ENCODE measurements at regions not wholly inside any gene's neighbourhood (a gene's known extent, or its start where the extent isn't known, plus 50 kb on each side); places are given as distances from the start of the nearest gene placed in this dataset.
"Not testable (repeated sequence)": the region's sequence is repeated elsewhere in the genome, so short reads cannot be mapped to it uniquely, and the experiment has no call there.

DNA sequence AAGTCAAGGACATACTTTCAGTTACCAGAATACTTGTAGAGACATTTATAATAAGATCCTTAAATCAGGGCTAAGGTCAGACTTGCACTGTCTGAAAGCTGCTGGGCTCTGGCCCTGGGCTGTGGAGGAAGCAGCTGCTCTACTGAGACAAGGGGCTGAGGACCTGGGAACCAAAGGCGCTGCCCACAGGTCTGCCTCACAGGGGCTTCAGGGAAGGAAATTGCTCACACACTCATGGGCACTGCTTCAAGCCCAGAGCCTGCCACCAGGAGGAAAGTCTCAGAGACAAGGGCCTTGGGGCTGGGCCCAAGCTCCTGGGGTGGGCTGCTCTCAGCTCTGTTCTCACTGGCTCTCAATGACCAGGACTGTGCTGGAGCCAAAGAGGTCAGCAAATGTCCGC lies 614.1 kb downstream of the RPIA start:
- not testable (repeated sequence) for DNase-seq (ENCODE audit: low read depth)

GRCh38 chr2:89306869-89307637 lies 615.6 kb downstream of the RPIA start:
- DNase-seq (ENCODE audit: low read depth) = not testable (repeated sequence)

DNA sequence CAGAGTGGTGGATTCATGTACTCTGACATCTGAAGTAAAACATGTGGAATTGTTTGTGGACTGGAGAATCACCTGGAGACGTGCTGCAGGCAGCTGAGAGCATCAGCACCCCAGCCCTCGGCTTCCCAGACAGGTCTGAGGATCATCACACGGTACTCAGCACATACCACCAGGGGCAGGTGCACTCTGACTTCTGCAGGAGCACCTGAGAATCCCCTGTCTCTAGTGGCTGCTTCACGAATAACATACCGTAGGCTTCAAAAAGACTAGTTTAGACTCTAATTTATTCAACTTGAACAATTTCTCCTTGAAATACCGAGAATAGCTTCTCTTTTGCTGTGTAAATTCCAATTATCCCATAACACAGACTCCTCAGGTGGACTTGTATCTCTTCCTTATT lies 627.5 kb downstream of the RPIA start:
- DNase-seq (ENCODE audit: low read depth) = not testable (repeated sequence)

- not testable (repeated sequence) for DNase-seq (ENCODE audit: low read depth)
Observed at GRCh38 chr2:89325894-89326293, 634.4 kb downstream of the RPIA start.

- not testable (repeated sequence) for DNase-seq (ENCODE audit: low read depth)
Observed at GRCh38 chr2:89326455-89326854, 635.0 kb downstream of the RPIA start.

DNA sequence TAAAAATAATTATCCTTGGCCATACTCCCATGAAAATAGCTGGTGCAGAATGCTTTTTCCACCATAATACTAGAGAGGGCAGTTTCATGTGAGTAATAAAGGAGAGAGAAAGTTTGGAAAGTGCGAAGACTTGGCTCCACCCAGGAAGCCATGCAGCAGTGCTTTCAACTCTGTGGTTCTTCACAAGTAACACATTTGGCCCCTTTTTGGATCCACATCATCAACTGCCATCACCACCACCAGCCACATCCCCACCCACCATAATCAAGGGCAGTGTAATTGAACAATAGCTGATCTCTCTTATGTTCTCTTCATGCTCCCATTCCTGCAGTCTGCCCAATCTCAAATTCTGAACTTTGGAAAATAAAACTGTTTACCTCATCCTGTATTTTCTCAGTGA lies 637.3 kb downstream of the RPIA start:
- not testable (repeated sequence) for DNase-seq (ENCODE audit: low read depth)

Data from amniotic epithelial cell (primary cell).